ENCODE measurements at regions not wholly inside any gene's neighbourhood (a gene's known extent, or its start where the extent isn't known, plus 50 kb on each side); places are given as distances from the start of the nearest gene placed in this dataset.

- H3K27me3 ChIP-seq (ENCODE audit: insufficient read depth, low read depth, low read length), result no peaks in the 10 kb centered on the region
- peaks cover 3% of the 10 kb centered on the region for H3K9me3 ChIP-seq (ENCODE audit: low read length)
- H3K36me3 ChIP-seq (ENCODE audit: insufficient read depth, low read length), result no peaks in the 10 kb centered on the region
- TF ChIP-seq REST (IDR thresholded peaks at IDR 0.05; ENCODE audit: borderline replicate concordance) (no peak), MXI1 (conservative IDR thresholded peaks at IDR 0.05; ENCODE audit: poor library complexity, severe bottlenecking) (no peak), POLR2AphosphoS5 (IDR thresholded peaks at IDR 0.05) (no peak), RAD21 (conservative IDR thresholded peaks at IDR 0.05) (no peak), EZH2 (IDR thresholded peaks at IDR 0.05; ENCODE audit: borderline replicate concordance, insufficient read depth, low read length, poor library complexity, severe bottlenecking) (no peak), SMC3 (conservative IDR thresholded peaks at IDR 0.05; ENCODE audit: poor library complexity) (no peak), TAF1 (IDR thresholded peaks at IDR 0.05; ENCODE audit: low read depth) (no peak), EP300 (conservative IDR thresholded peaks at IDR 0.05; ENCODE audit: poor library complexity, severe bottlenecking) (no peak)
- TF ChIP-seq, protein P1, sequence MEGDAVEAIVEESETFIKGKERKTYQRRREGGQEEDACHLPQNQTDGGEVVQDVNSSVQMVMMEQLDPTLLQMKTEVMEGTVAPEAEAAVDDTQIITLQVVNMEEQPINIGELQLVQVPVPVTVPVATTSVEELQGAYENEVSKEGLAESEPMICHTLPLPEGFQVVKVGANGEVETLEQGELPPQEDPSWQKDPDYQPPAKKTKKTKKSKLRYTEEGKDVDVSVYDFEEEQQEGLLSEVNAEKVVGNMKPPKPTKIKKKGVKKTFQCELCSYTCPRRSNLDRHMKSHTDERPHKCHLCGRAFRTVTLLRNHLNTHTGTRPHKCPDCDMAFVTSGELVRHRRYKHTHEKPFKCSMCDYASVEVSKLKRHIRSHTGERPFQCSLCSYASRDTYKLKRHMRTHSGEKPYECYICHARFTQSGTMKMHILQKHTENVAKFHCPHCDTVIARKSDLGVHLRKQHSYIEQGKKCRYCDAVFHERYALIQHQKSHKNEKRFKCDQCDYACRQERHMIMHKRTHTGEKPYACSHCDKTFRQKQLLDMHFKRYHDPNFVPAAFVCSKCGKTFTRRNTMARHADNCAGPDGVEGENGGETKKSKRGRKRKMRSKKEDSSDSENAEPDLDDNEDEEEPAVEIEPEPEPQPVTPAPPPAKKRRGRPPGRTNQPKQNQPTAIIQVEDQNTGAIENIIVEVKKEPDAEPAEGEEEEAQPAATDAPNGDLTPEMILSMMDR (IDR thresholded peaks at IDR 0.05; ENCODE audit: poor library complexity, severe bottlenecking), result no peak
- H3F3A ChIP-seq (ENCODE audit: insufficient read depth, low read length, poor library complexity, severe bottlenecking), result no peaks in the 10 kb centered on the region
- no peaks in the 10 kb centered on the region for H3K79me2 ChIP-seq (replicated peaks; ENCODE audit: insufficient read depth, low read length)
- no peaks in the 10 kb centered on the region for H3K9me2 ChIP-seq (ENCODE audit: insufficient read depth, low read length)
- no peaks in the 10 kb centered on the region for H4K20me1 ChIP-seq (ENCODE audit: insufficient read depth)
- no peak overlapping the region for H2AFZ ChIP-seq (ENCODE audit: low read depth, low read length)
- no peak overlapping the region for H3K4me2 ChIP-seq (ENCODE audit: low read length)
- no peak overlapping the region for H3K27ac ChIP-seq (ENCODE audit: low read length)
- no peak overlapping the region for H3K9ac ChIP-seq (ENCODE audit: low read length)
- H3K4me3 ChIP-seq (ENCODE audit: low read length), result no peak overlapping the region
Observed at GRCh38 chr3:110067527-110067926, 730.2 kb upstream of the DPPA4 start.

DNA sequence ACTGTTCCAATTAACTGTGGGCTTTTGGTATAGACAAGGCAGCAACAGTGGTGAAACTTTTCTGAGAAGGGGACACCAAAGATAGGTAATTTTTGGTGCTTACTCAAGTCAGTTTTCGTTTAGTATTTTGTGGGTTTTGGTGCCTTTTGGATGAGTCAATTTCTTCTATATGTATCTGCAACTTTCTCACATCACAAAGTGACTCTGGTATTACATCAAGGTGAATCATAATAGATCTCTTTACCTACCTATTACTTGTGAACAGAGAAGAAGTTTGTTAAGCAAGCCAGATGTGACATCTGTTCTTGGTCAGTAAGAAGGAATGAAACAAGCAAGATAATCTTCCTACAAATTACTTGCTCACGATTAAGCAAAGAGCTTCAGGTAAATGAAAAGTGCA is 732.4 kb upstream of the DPPA4 start:
- no peak overlapping the region for H3K27ac ChIP-seq (ENCODE audit: low read length)
- no peak overlapping the region for H3K9ac ChIP-seq (ENCODE audit: low read length)
- peaks cover 3% of the 10 kb centered on the region for H3K9me3 ChIP-seq (ENCODE audit: low read length)
- H3K9me2 ChIP-seq (ENCODE audit: insufficient read depth, low read length), result no peaks in the 10 kb centered on the region
- H2AFZ ChIP-seq (ENCODE audit: low read depth, low read length), result no peak overlapping the region
- TF ChIP-seq EZH2 (IDR thresholded peaks at IDR 0.05; ENCODE audit: borderline replicate concordance, insufficient read depth, low read length, poor library complexity, severe bottlenecking) (no peak), TAF1 (IDR thresholded peaks at IDR 0.05; ENCODE audit: low read depth) (no peak), REST (IDR thresholded peaks at IDR 0.05; ENCODE audit: borderline replicate concordance) (no peak), EP300 (conservative IDR thresholded peaks at IDR 0.05; ENCODE audit: poor library complexity, severe bottlenecking) (no peak), RAD21 (conservative IDR thresholded peaks at IDR 0.05) (no peak), POLR2AphosphoS5 (IDR thresholded peaks at IDR 0.05) (no peak), MXI1 (conservative IDR thresholded peaks at IDR 0.05; ENCODE audit: poor library complexity, severe bottlenecking) (no peak), SMC3 (conservative IDR thresholded peaks at IDR 0.05; ENCODE audit: poor library complexity) (no peak)
- TF ChIP-seq, protein P1 (IDR thresholded peaks at IDR 0.05; ENCODE audit: poor library complexity, severe bottlenecking), result no peak
- no peaks in the 10 kb centered on the region for H3K27me3 ChIP-seq (ENCODE audit: insufficient read depth, low read depth, low read length)
- H3K4me2 ChIP-seq (ENCODE audit: low read length), result no peak overlapping the region
- no peak overlapping the region for H3K4me3 ChIP-seq (ENCODE audit: low read length)
- no peaks in the 10 kb centered on the region for H4K20me1 ChIP-seq (ENCODE audit: insufficient read depth)
- H3F3A ChIP-seq (ENCODE audit: insufficient read depth, low read length, poor library complexity, severe bottlenecking), result no peaks in the 10 kb centered on the region
- H3K36me3 ChIP-seq (ENCODE audit: insufficient read depth, low read length), result no peaks in the 10 kb centered on the region
- H3K79me2 ChIP-seq (replicated peaks; ENCODE audit: insufficient read depth, low read length), result no peaks in the 10 kb centered on the region
